Epidermal melanocyte (primary cell): ENCODE measurements at regions not wholly inside any gene's neighbourhood (a gene's known extent, or its start where the extent isn't known, plus 50 kb on each side); places are given as distances from the start of the nearest gene placed in this dataset.
"Not testable (repeated sequence)": the region's sequence is repeated elsewhere in the genome, so short reads cannot be mapped to it uniquely, and the experiment has no call there.

Experiments
- DNase-seq: peaks from one replicate; pipeline ENCODE4 v3.0.0; 2011; ENCODE audit warnings: low spot score; ENCODE audit not compliant: insufficient read length

- no peak for DNase-seq
These were observed 362.6 kb upstream of the ID2 start for GRCh38 chr2:8319219-8319618.

DNA sequence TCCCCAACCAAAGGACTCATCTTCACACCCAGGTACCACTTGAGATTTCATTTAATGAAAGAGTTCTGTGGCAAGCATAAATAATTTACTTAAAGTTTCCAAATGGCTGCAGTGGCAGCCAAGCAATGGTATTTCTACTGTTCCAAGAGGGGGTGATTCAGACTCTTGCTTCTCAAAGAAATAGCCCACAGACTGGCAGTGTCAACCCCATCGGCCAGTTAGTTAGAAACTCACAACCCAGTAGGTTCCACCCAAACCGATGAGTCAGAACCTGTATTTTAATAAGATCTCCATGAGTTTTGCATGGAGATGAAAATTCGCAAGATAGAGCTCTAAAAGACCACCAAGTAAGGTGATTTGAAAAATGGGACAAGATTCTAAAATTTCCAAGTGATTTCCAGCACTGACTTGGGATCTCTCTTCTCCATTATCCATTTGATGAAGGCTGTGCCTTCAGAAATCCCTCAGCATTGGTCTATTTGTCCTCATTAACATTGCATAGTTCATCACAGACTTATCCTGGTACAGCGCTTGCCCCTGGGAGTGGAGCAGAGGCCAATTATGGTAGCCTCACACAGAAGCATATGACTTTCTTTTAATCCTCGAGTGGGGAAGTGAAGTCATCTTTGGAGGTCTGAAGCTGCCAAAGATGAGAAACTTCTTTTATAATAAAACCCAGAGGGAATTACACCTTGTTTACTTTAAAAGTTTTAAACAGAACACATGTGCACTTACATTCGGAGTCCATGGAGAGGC is 361.4 kb upstream of the ID2 start:
- no peak for DNase-seq

DNA sequence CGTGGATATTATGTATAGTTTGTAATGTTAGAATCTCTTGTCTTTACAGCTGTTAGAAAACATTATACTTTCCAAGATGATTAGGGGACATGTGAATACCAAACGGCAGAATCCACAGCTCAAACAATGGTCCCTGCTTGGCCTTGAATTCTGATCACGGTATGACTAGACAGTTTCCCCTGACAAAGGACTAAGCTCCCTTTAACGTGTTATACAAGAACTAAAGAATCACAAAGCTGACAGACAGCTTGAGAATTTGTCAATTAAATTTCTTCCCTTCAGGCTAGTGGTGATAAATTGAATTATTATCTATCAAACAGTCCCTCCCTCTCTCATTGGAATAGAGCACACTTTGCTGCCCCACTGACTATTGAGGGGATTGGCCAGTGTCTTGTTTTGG is 359.2 kb upstream of the ID2 start:
- no peak for DNase-seq

DNA sequence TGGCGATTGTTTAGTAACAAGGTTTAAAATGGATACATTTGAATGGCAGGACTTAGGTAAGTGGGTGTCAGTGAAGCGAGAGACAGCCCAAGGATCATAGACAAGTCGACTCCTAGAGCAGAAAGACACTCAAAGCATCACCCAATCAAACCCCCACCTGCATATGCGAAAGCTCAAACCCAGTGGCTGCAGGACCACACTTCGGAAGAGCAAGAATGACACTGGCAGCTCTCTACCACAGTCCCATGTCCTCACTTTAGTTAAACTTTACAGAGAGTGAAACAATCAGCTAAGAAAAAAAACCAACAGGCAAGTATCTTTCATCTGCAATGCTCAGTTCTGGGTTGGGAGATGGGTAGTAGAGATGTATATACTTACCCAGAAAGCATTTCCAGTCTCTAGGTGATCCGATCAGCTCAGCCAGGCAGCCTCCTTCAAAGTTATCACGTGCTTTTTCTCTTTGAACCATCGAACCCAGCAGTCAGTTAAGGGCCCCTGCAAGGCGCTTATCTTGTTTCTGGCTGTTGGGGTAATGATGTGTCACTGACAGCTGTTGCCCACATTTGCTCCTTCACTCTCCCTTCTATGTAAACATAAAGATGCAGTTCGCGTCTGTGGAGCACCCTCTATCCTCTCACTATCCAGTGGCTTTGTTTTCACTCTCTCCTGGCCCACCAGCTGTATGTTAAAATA is 357.5 kb upstream of the ID2 start:
- DNase-seq: no peak

GRCh38 chr2:8324901-8325300 is 357.0 kb upstream of the ID2 start:
- DNase-seq: no peak

DNA sequence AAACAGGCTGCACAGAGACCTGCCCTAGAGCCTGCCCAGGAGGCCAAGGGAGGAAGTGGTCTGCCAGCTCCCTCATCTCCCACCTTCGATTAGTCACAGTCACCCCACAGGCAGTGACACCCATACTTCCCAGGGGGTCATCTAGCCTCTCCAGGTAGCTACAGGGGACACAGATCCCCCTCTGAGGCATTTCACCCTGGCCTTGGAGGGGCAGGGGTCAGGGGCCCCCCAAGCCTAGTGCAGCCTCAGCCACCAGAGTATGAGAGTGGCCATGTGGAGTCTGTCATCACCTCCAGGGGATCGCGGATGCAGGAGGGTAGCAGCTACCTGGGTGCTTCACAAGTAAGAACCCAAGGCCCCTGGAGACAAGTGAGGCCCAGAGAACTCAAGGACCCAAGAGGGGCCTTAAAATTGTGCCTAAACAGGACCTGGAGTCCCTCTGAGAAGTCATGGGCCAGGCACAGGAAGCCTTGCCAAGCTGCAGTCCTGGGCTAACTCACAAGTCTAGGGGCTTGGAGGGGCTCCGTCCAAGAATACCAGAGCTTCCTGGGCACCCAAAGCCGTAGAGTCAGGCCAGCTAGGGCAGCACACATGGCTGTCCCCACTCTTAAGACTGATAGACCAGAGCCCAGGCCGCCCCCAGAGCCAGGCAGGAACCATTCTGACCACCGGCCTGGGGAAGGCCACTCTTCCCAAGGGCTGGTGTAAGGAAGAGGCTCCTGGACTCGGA is 354.3 kb upstream of the ID2 start:
- no peak for DNase-seq

GRCh38 chr2:8328217-8328616 is 353.6 kb upstream of the ID2 start:
- no peak for DNase-seq

DNA sequence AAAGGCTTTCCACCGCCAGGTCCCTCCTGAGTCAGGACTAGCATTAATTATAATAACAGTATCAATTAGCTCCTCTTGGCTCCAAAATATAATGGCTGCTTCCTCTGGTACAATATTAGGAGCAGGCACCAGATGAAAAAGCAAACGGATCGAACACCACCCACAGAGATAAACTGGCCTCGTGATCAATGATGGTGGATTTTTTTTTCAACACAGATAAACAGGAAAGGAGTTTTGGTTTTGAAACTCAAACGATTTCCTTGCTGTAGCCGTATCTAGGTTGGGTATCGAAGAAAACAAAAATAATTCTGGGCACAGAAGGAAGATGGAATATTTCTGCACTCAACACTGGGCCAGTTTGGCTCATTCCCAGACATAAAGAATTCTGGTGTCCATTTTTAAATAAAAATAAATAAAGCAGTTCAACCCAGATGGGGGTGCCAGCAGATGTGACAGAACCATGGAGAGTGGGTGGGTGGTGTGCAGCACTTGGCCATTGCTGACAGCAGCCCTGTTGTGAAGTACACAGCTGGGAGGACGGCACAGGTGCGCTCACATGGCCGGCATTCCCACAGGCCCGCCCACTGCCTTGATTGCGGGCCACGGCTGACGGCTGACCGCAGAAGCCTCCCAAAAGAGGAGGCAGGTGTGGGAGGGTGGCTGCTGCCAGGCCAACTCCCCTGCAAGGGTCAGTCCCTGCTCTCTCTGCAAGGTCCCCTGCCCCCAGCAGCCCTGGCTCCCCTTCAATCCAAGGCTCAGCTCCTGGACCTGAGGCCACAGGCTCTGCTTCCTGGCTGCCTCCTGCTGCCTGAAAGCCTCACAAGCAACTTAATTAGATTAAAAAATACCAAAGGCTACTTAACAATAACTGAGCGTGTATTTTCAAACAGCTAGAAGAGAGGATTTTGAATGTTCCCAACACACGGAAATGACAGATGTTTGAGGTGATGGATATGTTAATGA is 351.9 kb upstream of the ID2 start:
- DNase-seq: no peak

- DNase-seq: no peak
These were observed 350.8 kb upstream of the ID2 start for GRCh38 chr2:8331068-8331467.

GRCh38 chr2:8332646-8333045 is 349.2 kb upstream of the ID2 start:
- DNase-seq: no peak

DNA sequence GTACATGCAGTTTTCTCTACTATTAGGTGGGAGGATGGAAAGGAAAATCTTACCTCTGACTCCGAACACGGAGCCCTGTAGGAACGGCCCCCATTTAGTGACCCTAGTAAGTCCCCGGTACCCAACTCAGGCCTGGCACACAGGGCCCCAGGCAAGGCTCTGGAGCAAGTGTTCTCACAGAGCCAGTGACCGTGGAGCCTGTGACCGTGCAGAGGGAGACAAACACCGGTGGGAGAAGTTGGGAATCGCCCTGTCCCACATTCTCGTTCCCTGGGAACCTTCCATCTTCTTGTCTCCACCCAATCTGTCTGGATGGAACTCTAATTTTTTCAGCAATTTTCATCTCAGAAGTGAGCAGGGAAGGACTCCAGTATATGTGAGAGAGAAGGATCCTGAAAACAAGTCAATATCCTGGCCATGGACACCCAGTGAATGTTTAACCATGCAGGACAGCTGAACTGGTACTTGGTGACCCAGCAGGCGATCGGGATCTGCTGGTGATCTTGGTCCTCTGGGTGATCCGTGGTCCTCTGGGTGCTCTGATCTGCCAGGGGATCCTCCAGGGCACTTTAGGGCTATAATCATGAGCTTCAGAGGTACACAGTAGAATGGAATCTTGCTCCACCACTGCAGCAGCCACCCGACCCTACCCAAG is 348.6 kb upstream of the ID2 start:
- no peak for DNase-seq

- DNase-seq: not testable (repeated sequence)
These were observed 348.0 kb upstream of the ID2 start for GRCh38 chr2:8333832-8334187.

GRCh38 chr2:8334866-8335325 is 347.0 kb upstream of the ID2 start:
- no peak for DNase-seq

- DNase-seq: no peak
These were observed 346.1 kb upstream of the ID2 start for GRCh38 chr2:8335801-8336200.

DNA sequence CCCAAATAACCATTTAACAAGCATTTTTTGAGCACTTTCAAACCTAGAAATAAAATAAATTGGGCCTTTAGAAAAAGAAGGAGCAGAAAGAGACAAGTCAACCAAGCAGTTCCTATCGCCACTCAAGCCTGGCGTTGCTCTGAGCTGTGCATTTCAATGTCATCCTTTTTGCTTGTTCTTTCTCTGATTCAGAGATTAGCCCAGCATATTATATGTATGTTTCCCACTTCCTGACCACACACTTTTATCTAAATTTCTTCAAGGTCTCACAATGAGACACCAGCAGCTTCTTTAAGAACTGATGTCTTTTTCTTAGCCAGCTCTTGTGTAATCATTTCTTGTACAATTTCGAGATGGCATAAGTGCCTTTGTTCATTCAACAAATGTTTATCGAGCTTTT is 344.5 kb upstream of the ID2 start:
- no peak for DNase-seq

DNA sequence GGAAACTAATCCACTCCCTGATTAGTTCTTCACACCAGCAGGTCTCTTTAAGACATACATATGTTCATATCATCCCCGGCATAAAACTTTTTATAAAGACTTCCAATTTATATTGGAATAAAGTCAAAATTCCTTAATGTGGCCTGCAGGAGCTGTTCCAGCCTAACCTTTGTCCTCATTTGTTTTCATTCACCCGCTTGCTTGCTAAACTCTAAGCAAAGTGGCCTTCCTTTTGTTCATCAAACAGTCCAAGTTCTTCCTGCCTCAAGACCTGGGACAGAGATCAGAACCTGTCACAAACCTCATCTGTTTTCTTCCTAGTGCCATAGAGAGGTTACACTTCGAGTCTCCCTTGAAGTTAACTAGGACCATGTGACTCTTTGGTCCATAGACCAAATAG is 339.4 kb upstream of the ID2 start:
- DNase-seq: no peak

DNA sequence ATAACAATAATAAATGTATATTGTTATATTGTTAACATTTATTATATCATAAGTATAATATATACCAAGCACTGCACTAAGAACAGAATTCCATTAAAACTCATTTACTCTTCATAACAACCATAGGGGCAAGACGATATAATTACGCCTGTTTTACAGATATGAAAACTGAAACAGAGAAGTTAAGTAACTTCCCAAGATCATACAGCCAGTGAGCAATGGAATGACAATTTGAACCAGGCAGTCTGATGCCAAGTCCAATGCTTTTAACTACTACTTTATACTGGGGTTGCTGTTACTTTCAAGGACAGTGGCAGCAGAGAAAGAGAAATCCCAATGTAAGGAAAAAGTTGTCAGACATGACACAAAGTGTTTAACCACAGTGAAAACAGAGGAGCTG is 338.8 kb upstream of the ID2 start:
- DNase-seq: no peak

DNA sequence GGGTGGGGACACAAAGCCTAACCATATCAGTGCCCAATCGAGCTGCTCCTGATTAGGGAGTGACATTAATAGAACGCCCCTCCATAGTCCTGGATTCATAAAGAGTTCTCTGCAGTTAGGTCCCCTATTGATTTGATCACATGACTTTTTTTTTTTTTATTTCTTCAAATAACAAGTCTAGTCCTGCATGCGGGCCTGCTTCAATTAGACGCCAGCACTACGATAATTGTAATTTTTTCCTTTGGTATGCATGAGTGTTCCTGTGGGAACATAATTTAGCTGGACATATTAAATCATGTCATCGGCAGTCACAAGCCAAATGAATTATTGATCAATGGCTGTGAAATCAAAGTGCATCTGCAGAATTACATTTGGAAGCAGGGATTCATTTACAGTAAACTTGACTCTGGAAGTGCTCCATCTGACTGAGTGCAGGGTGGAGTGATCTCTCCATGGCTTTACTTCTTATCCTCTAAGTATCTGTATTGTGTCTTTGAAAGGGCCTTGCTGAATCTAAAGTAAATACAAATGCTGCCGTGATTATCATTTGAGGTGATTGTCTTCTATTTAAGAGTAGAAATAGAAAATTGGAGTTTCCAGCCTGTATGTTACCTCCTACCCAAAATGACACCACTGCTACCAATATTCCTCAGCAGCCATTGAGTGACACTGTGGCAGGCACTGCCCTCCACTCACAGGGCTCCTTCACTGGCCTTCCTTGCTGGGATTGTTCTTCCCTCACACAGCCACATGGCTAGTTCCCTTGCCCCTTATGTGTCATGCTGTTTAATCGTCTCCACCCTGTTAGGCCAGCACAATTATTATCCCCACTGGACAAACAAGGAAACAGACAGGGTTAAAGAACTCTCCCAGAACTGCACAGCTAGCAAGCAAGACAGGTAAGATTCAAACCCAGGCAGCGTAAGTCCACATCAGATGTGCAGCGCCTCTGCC is 337.4 kb upstream of the ID2 start:
- DNase-seq: no peak

DNA sequence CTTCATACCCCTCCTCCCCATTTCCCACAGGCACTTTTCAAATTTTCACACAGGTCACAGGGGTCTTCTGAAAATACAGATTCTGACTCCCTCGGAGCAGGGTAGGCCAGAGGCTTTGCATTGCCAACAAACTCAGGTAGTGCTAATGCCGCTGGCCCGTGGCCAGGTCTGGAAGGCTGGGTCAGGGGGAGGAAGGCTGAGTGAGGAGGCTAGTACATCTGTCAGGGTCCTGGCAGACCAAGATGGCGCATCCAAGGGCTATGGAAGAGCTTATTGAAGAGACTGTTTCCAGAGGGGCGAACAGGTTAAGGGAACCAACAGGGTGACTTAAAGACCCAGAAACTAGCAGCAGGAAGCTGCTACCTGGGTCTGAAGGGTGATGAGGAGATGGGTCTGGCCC is 336.7 kb upstream of the ID2 start:
- no peak for DNase-seq

GRCh38 chr2:8346208-8346607 is 335.6 kb upstream of the ID2 start:
- DNase-seq: no peak
